ENCODE measurements at regions not wholly inside any gene's neighbourhood (a gene's known extent, or its start where the extent isn't known, plus 50 kb on each side); places are given as distances from the start of the nearest gene placed in this dataset.

- H3K4ac ChIP-seq (ENCODE audit: low read depth, low read length) = no peak overlapping the region
- no peak overlapping the region for H2BK120ac ChIP-seq (ENCODE audit: low read depth, low read length, poor library complexity, severe bottlenecking)
- no peak overlapping the region for H3K18ac ChIP-seq (ENCODE audit: insufficient read length, low read depth, low read length)
- no peaks in the 10 kb centered on the region for H4K20me1 ChIP-seq (ENCODE audit: control insufficient read depth, insufficient read depth, insufficient read length)
- H2BK5ac ChIP-seq (ENCODE audit: insufficient read length, low read length) = no peak overlapping the region
- no peak overlapping the region for H2BK20ac ChIP-seq (ENCODE audit: low read depth, low read length, poor library complexity, severe bottlenecking)
- H3K79me2 ChIP-seq (ENCODE audit: insufficient read depth, low read length) = no peaks in the 10 kb centered on the region
- no peak overlapping the region for H3K4me3 Mint-ChIP-seq
- no peak overlapping the region for H2BK12ac ChIP-seq (ENCODE audit: insufficient read length, low read depth, low read length)
- no peak overlapping the region for H2AK5ac ChIP-seq (ENCODE audit: insufficient read length, low read length)
- H3K9me3 ChIP-seq (ENCODE audit: control insufficient read depth, low read depth, low read length) = no peaks in the 10 kb centered on the region
- no peak for TF ChIP-seq CTCF (conservative IDR thresholded peaks at IDR 0.05)
- no peaks in the 10 kb centered on the region for H3K27me3 Mint-ChIP-seq (ENCODE audit: low read depth)
- H3K9ac ChIP-seq (ENCODE audit: extremely low read depth, insufficient read length, low read length) = no peak overlapping the region
- H4K8ac ChIP-seq (replicated peaks; ENCODE audit: insufficient read length, low read depth, low read length) = no peak overlapping the region
- WGBS (ENCODE audit: extremely low coverage, insufficient read length, low lambda C conversion rate) = no CpG with 5 or more reads among the region's 2 CpGs
- no peak overlapping the region for H3T11ph ChIP-seq (ENCODE audit: low read length)
- DNase-seq = no peak
- no peaks in the 10 kb centered on the region for H3K23me2 ChIP-seq (ENCODE audit: insufficient read length, low read depth, low read length, poor library complexity, severe bottlenecking)
- H3K27ac ChIP-seq (ENCODE audit: insufficient read length, low read depth, low read length) = no peak overlapping the region
- no peak overlapping the region for H3K4me2 ChIP-seq (ENCODE audit: insufficient read depth, insufficient read length, low read length)
- H3K27ac Mint-ChIP-seq = no peak overlapping the region
- H3K4me1 ChIP-seq (ENCODE audit: insufficient read depth, low read length) = no peaks in the 10 kb centered on the region
- H3K23ac ChIP-seq (ENCODE audit: insufficient read length, low read depth, low read length) = no peak overlapping the region
- no peak overlapping the region for H4K5ac ChIP-seq (ENCODE audit: insufficient read length, low read depth, low read length)
- H3K79me1 ChIP-seq (ENCODE audit: insufficient read depth, low read depth, low read length, poor library complexity, severe bottlenecking) = no peaks in the 10 kb centered on the region
- no peak overlapping the region for H2BK15ac ChIP-seq (ENCODE audit: low read depth, low read length)
- no peak overlapping the region for H3K56ac ChIP-seq (ENCODE audit: insufficient read length, low read depth, low read length)
- H3K9me3 Mint-ChIP-seq = no peaks in the 10 kb centered on the region
- H3K36me3 Mint-ChIP-seq (ENCODE audit: insufficient read depth in 1 of 3, low read depth in 3 of 3) = no peaks in the 10 kb centered on the region
- H2AFZ ChIP-seq (ENCODE audit: low read length) = no peak overlapping the region
- no peaks in the 10 kb centered on the region for H3K4me1 Mint-ChIP-seq
- no peaks in the 10 kb centered on the region for H3K27me3 ChIP-seq (ENCODE audit: insufficient read depth, low read length)
- no peak overlapping the region for H3K14ac ChIP-seq (ENCODE audit: insufficient read depth, low read length)
- no peak overlapping the region for H4K91ac ChIP-seq (ENCODE audit: insufficient read length, low read depth, low read length)
Observed at GRCh38 chr10:108450280-108450679, 1285.8 kb upstream of the SORCS1 start.

Measured in H9 (cell line).